HCT116 (cell line): ENCODE measurements at regions not wholly inside any gene's neighbourhood (a gene's known extent, or its start where the extent isn't known, plus 50 kb on each side); places are given as distances from the start of the nearest gene placed in this dataset.

Experiments
- POLR2A ChIP-seq: IDR thresholded peaks from 2 replicates; pipeline ENCODE4 v1.7.0; 2011; ENCODE audit warnings: borderline replicate concordance; ENCODE audit not compliant: insufficient read depth, insufficient read length; ENCODE audit errors: extremely low read depth
- POLR2AphosphoS5 ChIP-seq: IDR thresholded peaks from 2 replicates; pipeline ENCODE4 v1.6.1; 2011; ENCODE audit warnings: mild to moderate bottlenecking, low read depth, low read length, moderate library complexity
- ZFX ChIP-seq: fragments of 450-650 bp; IDR thresholded peaks from 2 replicates; pipeline ENCODE4 v1.6.1; 2017
- ZNF274 ChIP-seq: fragments of 200-500 bp; sonication (Bioruptor generic); IDR thresholded peaks from 2 replicates; pipeline ENCODE4 v1.6.1; 2014; ENCODE audit warnings: mild to moderate bottlenecking, low read depth, low read length, inconsistent platforms
- TF ChIP-seq, protein P1 (sequence below), 3 experiments: fragments of 200-600 bp in 1 of 3; sonication (generic) in 1 of 3; IDR thresholded peaks in 2 of 3; conservative IDR thresholded peaks in 1 of 3; 2 replicates each; pipeline ENCODE4 v1.5.1; 2012 to 2017; ENCODE audit warnings: low read depth in 2 of 3, low read length in 2 of 3, antibody characterized with exemption in 1 of 3, borderline replicate concordance in 1 of 3, control low read depth in 1 of 3, mild to moderate bottlenecking in 1 of 3, mixed read lengths in 1 of 3, mixed run types in 1 of 3, moderate library complexity in 1 of 3; ENCODE audit not compliant: insufficient read depth in 1 of 3

GRCh38 chr2:136210822-136211221, 92.9 kb upstream of the CXCR4 start:
- TF ChIP-seq, protein P1, sequence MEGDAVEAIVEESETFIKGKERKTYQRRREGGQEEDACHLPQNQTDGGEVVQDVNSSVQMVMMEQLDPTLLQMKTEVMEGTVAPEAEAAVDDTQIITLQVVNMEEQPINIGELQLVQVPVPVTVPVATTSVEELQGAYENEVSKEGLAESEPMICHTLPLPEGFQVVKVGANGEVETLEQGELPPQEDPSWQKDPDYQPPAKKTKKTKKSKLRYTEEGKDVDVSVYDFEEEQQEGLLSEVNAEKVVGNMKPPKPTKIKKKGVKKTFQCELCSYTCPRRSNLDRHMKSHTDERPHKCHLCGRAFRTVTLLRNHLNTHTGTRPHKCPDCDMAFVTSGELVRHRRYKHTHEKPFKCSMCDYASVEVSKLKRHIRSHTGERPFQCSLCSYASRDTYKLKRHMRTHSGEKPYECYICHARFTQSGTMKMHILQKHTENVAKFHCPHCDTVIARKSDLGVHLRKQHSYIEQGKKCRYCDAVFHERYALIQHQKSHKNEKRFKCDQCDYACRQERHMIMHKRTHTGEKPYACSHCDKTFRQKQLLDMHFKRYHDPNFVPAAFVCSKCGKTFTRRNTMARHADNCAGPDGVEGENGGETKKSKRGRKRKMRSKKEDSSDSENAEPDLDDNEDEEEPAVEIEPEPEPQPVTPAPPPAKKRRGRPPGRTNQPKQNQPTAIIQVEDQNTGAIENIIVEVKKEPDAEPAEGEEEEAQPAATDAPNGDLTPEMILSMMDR (IDR thresholded peaks at IDR 0.05 in 2 of 3, conservative IDR thresholded peaks at IDR 0.05 in 1 of 3; ENCODE audit: borderline replicate concordance in 1 of 3, insufficient read depth in 1 of 3, low read depth in 2 of 3, low read length in 2 of 3) = no peak
- no peak for TF ChIP-seq ZFX
- no peak for TF ChIP-seq POLR2AphosphoS5
- TF ChIP-seq ZNF274 = no peak
- TF ChIP-seq POLR2A = no peak
